ENCODE measurements at regions not wholly inside any gene's neighbourhood (a gene's known extent, or its start where the extent isn't known, plus 50 kb on each side); places are given as distances from the start of the nearest gene placed in this dataset.

DNA sequence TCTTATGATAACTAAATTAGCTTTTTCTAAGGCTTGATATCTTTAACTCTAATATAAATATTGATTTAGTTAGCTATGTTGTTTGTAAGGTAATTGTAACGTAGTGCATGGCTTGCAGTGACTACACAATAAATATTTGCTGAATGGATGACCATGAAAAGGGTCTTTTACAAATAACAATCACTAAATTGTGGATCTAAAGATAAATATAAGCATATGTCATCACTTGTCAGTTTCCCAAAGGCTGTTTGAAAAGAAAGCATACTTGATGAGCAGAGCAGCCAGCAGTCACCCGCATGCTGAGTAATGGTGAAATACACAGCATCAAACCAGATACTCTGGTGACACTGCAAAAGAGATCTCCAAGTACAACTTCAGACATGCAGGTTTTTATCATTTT lies 92.5 kb upstream of the FMN2 start:
- TF ChIP-seq, protein P1, sequence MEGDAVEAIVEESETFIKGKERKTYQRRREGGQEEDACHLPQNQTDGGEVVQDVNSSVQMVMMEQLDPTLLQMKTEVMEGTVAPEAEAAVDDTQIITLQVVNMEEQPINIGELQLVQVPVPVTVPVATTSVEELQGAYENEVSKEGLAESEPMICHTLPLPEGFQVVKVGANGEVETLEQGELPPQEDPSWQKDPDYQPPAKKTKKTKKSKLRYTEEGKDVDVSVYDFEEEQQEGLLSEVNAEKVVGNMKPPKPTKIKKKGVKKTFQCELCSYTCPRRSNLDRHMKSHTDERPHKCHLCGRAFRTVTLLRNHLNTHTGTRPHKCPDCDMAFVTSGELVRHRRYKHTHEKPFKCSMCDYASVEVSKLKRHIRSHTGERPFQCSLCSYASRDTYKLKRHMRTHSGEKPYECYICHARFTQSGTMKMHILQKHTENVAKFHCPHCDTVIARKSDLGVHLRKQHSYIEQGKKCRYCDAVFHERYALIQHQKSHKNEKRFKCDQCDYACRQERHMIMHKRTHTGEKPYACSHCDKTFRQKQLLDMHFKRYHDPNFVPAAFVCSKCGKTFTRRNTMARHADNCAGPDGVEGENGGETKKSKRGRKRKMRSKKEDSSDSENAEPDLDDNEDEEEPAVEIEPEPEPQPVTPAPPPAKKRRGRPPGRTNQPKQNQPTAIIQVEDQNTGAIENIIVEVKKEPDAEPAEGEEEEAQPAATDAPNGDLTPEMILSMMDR (IDR thresholded peaks at IDR 0.05; ENCODE audit: insufficient read depth, low read length, poor library complexity, severe bottlenecking) = no peak
- no peak for TF ChIP-seq EZH2phosphoT487 (conservative IDR thresholded peaks at IDR 0.05; ENCODE audit: low read length)
